Ovary (tissue), 3 donors: ENCODE measurements at regions not wholly inside any gene's neighbourhood (a gene's known extent, or its start where the extent isn't known, plus 50 kb on each side); places are given as distances from the start of the nearest gene placed in this dataset.

Source experiments
- EP300 ChIP-seq: sonication (generic); formaldehyde crosslinking; IDR thresholded peaks from one replicate; pipeline ENCODE4 v1.6.1; 2017; ENCODE audit warnings: antibody characterized with exemption
- POLR2A ChIP-seq: fragments of 450-650 bp; IDR thresholded peaks from one replicate; pipeline ENCODE4 v1.6.1; 2017; ENCODE audit warnings: antibody characterized with exemption, mild to moderate bottlenecking, moderate library complexity
- TF ChIP-seq, protein P1 (sequence below), 3 donors: fragments of 450-650 bp in 2 of 3; fragments of 200-600 bp in 1 of 3; IDR thresholded peaks; one replicate each; pipeline versions ENCODE4 v1.5.1 to v1.8.0; 2016 to 2022; ENCODE audit warnings: antibody characterized with exemption in 3 of 3, mild to moderate bottlenecking in 1 of 3
- donor health status: DM: no; HTN: no; CAD: no.

DNA sequence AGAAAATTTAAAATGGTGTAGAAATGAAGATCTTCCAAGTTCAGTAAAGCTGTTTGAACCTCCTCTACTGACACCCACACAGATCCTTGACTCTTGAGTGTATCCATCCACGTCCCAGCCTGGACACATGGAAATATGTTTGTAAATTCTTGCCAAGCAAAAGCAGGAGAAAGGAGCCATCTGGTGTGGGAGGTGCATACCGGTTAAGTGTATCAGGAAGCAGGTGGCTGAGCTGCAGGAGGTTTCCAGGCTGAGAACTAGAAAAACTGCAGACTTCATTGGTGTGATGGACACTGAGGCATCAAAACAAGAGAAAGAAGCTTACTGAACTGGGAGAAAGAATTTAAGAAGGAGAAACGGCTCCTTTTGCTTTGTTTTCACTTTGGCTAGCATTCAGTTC is 229.9 kb upstream of the GRIK2 start:
- TF ChIP-seq, protein P1, sequence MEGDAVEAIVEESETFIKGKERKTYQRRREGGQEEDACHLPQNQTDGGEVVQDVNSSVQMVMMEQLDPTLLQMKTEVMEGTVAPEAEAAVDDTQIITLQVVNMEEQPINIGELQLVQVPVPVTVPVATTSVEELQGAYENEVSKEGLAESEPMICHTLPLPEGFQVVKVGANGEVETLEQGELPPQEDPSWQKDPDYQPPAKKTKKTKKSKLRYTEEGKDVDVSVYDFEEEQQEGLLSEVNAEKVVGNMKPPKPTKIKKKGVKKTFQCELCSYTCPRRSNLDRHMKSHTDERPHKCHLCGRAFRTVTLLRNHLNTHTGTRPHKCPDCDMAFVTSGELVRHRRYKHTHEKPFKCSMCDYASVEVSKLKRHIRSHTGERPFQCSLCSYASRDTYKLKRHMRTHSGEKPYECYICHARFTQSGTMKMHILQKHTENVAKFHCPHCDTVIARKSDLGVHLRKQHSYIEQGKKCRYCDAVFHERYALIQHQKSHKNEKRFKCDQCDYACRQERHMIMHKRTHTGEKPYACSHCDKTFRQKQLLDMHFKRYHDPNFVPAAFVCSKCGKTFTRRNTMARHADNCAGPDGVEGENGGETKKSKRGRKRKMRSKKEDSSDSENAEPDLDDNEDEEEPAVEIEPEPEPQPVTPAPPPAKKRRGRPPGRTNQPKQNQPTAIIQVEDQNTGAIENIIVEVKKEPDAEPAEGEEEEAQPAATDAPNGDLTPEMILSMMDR (IDR thresholded peaks at IDR 0.05) = no peak
- no peak for TF ChIP-seq POLR2A
- no peak for TF ChIP-seq EP300
